HepG2 (cell line): ENCODE measurements at regions not wholly inside any gene's neighbourhood (a gene's known extent, or its start where the extent isn't known, plus 50 kb on each side); places are given as distances from the start of the nearest gene placed in this dataset.

Source experiments
- ATAC-seq: fragments of 200-7000 bp; cut with Tn5 transposase; 3 replicates; pipeline ENCODE4 v1.9.1; 2020; ENCODE audit warnings: mild to moderate bottlenecking, moderate library complexity
- BruUV-seq: library from RNA; stranded (reverse); fragments of 400-500 nt; replicated peaks from 2 replicates; lab custom pipeline; 2021; lab: Mats Ljungman, UMichigan
- CTCF ChIA-PET: fragments of 300-600 bp; formaldehyde crosslinking; extraction: SDS; loops from one replicate; lab custom pipeline; 2021; ENCODE audit warnings: low total read pairs, inconsistent platforms, low intra/inter-chr PET ratio; lab: Yijun Ruan, JAX
- POLR2A ChIA-PET: fragments of 350-600 bp; sonication (Branson Sonifier 250); formaldehyde crosslinking; loops from one replicate; lab custom pipeline; 2020; ENCODE audit warnings: antibody characterized with exemption, inconsistent platforms; lab: Yijun Ruan, JAX
- DNase-seq: peaks from one replicate; pipeline ENCODE4 v3.0.0-alpha.2; 2015; ENCODE audit warnings: low spot score
- FAIRE-seq: peaks from 3 replicates; lab custom pipeline; 2011; peaks lifted over from hg19 to GRCh38; lab: Jason Lieb, UNC
- H2AFZ ChIP-seq: one replicate; pipeline ENCODE4 v1.6.1; 2011; ENCODE audit warnings: low read length, inconsistent platforms
- H3K27ac ChIP-seq: fragments of 300-600 bp; 3 replicates; pipeline ENCODE4 v1.8.0; 2011; ENCODE audit warnings: mixed run types, mild to moderate bottlenecking, mixed read lengths, low read length, inconsistent platforms; ENCODE audit not compliant: insufficient read depth; ENCODE audit errors: extremely low read length
- H3K27me3 ChIP-seq, 2 experiments: fragments of 200-600 bp in 1 of 2; 2 replicates in 1 of 2; 3 replicates in 1 of 2; pipeline versions ENCODE4 v1.6.0 to v1.8.0; 2011; ENCODE audit warnings: low read length in 2 of 2, mild to moderate bottlenecking in 2 of 2, moderate library complexity in 2 of 2, inconsistent platforms in 1 of 2; ENCODE audit not compliant: insufficient read depth in 2 of 2, control insufficient read depth in 1 of 2
- H3K36me3 ChIP-seq, 2 experiments: fragments of 200-600 bp in 1 of 2; replicated peaks in 1 of 2; 2 replicates in 1 of 2; 3 replicates in 1 of 2; pipeline versions ENCODE4 v1.5.1 to v1.8.0; 2011; ENCODE audit warnings: low read length in 2 of 2, inconsistent platforms in 1 of 2; ENCODE audit not compliant: insufficient read depth in 2 of 2, control insufficient read depth in 1 of 2
- H3K4me1 ChIP-seq: 2 replicates; pipeline ENCODE4 v1.5.1; 2012; ENCODE audit warnings: low read length, inconsistent platforms; ENCODE audit not compliant: insufficient read depth
- H3K4me2 ChIP-seq: 2 replicates; pipeline ENCODE4 v1.6.0; 2011; ENCODE audit warnings: low read depth, low read length, inconsistent platforms
- H3K4me3 ChIP-seq, 3 experiments: fragments of 200-600 bp in 1 of 3; sonication (generic), shearing (Covaris generic) in 1 of 3; replicated peaks in 1 of 3; 2 replicates each; pipeline ENCODE4 v1.5.1; 2011 to 2016; ENCODE audit warnings: low read length in 3 of 3, inconsistent platforms in 2 of 3, low read depth in 2 of 3, mild to moderate bottlenecking in 2 of 3, control low read depth in 1 of 3, mixed read lengths in 1 of 3; ENCODE audit not compliant: insufficient read depth in 1 of 3
- H3K79me2 ChIP-seq: one replicate; pipeline ENCODE4 v1.6.1; 2011; ENCODE audit warnings: low read length, inconsistent platforms; ENCODE audit not compliant: insufficient read depth
- H3K9ac ChIP-seq: 2 replicates; pipeline ENCODE4 v1.6.0; 2011; ENCODE audit warnings: mild to moderate bottlenecking, low read depth, low read length, inconsistent platforms; ENCODE audit not compliant: insufficient read depth
- H3K9me3 ChIP-seq: 2 replicates; pipeline ENCODE4 v1.5.1; 2012; ENCODE audit warnings: mild to moderate bottlenecking, low read length
- H4K20me1 ChIP-seq: 2 replicates; pipeline ENCODE4 v1.6.0; 2011; ENCODE audit warnings: inconsistent platforms, mild to moderate bottlenecking, low read length, moderate library complexity; ENCODE audit not compliant: insufficient read depth
- FOXJ3 ChIP-seq: sonication (generic); formaldehyde crosslinking; IDR thresholded peaks from 2 replicates; pipeline ENCODE4 v1.4.0; 2020; ENCODE audit warnings: missing genetic modification reagents, mild to moderate bottlenecking, borderline replicate concordance
- HDAC2 ChIP-seq: sonication (generic); formaldehyde crosslinking; IDR thresholded peaks from 2 replicates; pipeline ENCODE4 v1.4.0; 2020; ENCODE audit warnings: missing genetic modification reagents
- HNRNPK ChIP-seq: fragments of 200-400 bp; formaldehyde crosslinking; IDR thresholded peaks from 2 replicates; pipeline ENCODE4 v1.6.1; 2018; ENCODE audit warnings: low read length, low read depth, moderate library complexity, mild to moderate bottlenecking; ENCODE audit not compliant: poor library complexity, severe bottlenecking
- KAT2B ChIP-seq: fragments of 150-350 bp; IDR thresholded peaks from 2 replicates; pipeline ENCODE4 v1.6.1; 2014; ENCODE audit warnings: low read depth, low read length, borderline replicate concordance
- RAD21 ChIP-seq: fragments of 450-650 bp; formaldehyde crosslinking; IDR thresholded peaks from 2 replicates; pipeline ENCODE4 v1.5.0; 2020; ENCODE audit warnings: mild to moderate bottlenecking
- SMAD9 ChIP-seq: sonication (generic); formaldehyde crosslinking; IDR thresholded peaks from 2 replicates; pipeline ENCODE4 v1.5.1; 2020; ENCODE audit warnings: mild to moderate bottlenecking, missing genetic modification reagents
- SRSF1 ChIP-seq: fragments of 200-400 bp; formaldehyde crosslinking; optimal IDR thresholded peaks from 2 replicates; pipeline ENCODE3; 2017; ENCODE audit warnings: mild to moderate bottlenecking, low read depth, low read length, moderate library complexity
- SRSF9 ChIP-seq: fragments of 200-400 bp; formaldehyde crosslinking; IDR thresholded peaks from 2 replicates; pipeline ENCODE4 v1.6.1; 2018; ENCODE audit warnings: borderline replicate concordance, mild to moderate bottlenecking, low read depth, low read length; ENCODE audit not compliant: insufficient read depth, poor library complexity, severe bottlenecking
- ZNF460 ChIP-seq: sonication (generic); formaldehyde crosslinking; IDR thresholded peaks from 2 replicates; pipeline ENCODE4 v1.5.1; 2020; ENCODE audit warnings: missing genetic modification reagents, mild to moderate bottlenecking, borderline replicate concordance
- ZNF841 ChIP-seq: sonication (generic); formaldehyde crosslinking; IDR thresholded peaks from 2 replicates; pipeline ENCODE4 v1.8.1; 2023; ENCODE audit warnings: missing genetic modification reagents, borderline replicate concordance
- WGBS: methylation state at CpG from one replicate; pipeline ENCODE4 v1.1.6; 2017; ENCODE audit warnings: low lambda C conversion rate; 5-methylcytosine and 5-hydroxymethylcytosine counted together
- in situ Hi-C: cut with HindIII; loops from 2 replicates; pipeline ENCODE4 v1.10.0; 2017; ENCODE audit warnings: low pct_unique_long_range_greater_than_20kb; ENCODE audit not compliant: extremely low pct_ligation_motif_present
- intact Hi-C: fragments of 100-400 bp; cut with micrococcal nuclease; formaldehyde crosslinking; loops from one replicate; pipeline ENCODE4 v1.10.0; 2022; ENCODE audit not compliant: unreplicated experiment
- TF ChIP-seq, protein P1 (sequence below): sonication (generic); formaldehyde crosslinking; IDR thresholded peaks from 2 replicates; pipeline ENCODE4 v1.5.1; 2020; ENCODE audit warnings: missing genetic modification reagents, mild to moderate bottlenecking, borderline replicate concordance
- TF ChIP-seq, protein P2 (sequence below): sonication (generic); formaldehyde crosslinking; IDR thresholded peaks from 2 replicates; pipeline ENCODE4 v1.5.1; 2020; ENCODE audit warnings: mild to moderate bottlenecking, missing genetic modification reagents, borderline replicate concordance

DNA sequence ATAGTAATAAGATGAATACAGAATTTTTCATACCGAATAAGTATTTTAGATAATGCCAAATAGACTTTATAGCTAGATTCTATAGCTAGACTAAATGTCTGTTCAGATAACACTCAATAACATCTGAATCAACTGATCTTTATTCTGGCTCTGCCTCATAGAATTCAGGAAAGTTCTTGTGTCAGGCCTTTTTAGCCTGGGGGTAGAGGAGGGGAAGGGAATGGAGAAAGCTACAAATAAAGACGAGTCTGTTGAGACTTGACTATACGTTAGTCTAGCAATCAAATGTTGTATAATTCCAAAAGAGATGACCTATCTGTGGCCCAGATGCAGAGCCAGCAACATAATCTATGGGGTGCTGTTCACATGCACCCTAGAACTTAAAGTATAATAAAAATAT lies 106.6 kb upstream of the ABI3BP start:
- in situ Hi-C loops: no loop called here
- CTCF ChIA-PET: no interaction called here
- no TSS peak for BruUV-seq
- WGBS: under 1% methylated on average over 3 of the region's 3 CpGs
- no peak for ATAC-seq
- Histone ChIP-seq H3K4me2 (no peak overlapping the region), H3K27ac (no peak overlapping the region), H2AFZ (no peak overlapping the region), H3K4me1 (no peaks in the 10 kb centered on the region), H3K79me2 (no peaks in the 10 kb centered on the region), H4K20me1 (no peaks in the 10 kb centered on the region), H3K36me3 (no peaks in the 10 kb centered on the region), H3K9me3 (no peaks in the 10 kb centered on the region), H3K27me3 (no peaks in the 10 kb centered on the region), H3K4me3 (no peak overlapping the region), H3K9ac (no peak overlapping the region)
- intact Hi-C loops: no loop called here
- no peak for DNase-seq
- POLR2A ChIA-PET: no interaction called here
- no peak for FAIRE-seq
- TF ChIP-seq FOXJ3 (CRISPR knock-in tag) (no peak), SRSF1 (no peak), HNRNPK (no peak), ZNF460 (no peak), ZNF841 (CRISPR knock-in tag) (no peak), RAD21 (CRISPR knock-in tag) (no peak), HDAC2 (CRISPR knock-in tag) (no peak), SMAD9 (no peak), KAT2B (no peak), SRSF9 (no peak)
- TF ChIP-seq, protein P1, sequence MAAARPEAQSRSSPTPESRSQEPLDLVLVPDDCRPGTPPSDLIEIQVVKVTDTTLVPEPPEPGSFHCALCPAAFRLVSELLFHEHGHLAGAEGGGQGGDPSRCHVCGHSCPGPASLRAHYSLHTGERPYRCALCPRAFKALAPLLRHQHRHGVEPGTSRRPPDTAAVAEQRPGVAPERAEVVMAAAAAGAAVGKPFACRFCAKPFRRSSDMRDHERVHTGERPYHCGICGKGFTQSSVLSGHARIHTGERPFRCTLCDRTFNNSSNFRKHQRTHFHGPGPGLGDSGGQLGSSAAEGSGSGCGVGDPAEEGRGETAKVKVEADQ (CRISPR knock-in tag): no peak
- TF ChIP-seq, protein P2, sequence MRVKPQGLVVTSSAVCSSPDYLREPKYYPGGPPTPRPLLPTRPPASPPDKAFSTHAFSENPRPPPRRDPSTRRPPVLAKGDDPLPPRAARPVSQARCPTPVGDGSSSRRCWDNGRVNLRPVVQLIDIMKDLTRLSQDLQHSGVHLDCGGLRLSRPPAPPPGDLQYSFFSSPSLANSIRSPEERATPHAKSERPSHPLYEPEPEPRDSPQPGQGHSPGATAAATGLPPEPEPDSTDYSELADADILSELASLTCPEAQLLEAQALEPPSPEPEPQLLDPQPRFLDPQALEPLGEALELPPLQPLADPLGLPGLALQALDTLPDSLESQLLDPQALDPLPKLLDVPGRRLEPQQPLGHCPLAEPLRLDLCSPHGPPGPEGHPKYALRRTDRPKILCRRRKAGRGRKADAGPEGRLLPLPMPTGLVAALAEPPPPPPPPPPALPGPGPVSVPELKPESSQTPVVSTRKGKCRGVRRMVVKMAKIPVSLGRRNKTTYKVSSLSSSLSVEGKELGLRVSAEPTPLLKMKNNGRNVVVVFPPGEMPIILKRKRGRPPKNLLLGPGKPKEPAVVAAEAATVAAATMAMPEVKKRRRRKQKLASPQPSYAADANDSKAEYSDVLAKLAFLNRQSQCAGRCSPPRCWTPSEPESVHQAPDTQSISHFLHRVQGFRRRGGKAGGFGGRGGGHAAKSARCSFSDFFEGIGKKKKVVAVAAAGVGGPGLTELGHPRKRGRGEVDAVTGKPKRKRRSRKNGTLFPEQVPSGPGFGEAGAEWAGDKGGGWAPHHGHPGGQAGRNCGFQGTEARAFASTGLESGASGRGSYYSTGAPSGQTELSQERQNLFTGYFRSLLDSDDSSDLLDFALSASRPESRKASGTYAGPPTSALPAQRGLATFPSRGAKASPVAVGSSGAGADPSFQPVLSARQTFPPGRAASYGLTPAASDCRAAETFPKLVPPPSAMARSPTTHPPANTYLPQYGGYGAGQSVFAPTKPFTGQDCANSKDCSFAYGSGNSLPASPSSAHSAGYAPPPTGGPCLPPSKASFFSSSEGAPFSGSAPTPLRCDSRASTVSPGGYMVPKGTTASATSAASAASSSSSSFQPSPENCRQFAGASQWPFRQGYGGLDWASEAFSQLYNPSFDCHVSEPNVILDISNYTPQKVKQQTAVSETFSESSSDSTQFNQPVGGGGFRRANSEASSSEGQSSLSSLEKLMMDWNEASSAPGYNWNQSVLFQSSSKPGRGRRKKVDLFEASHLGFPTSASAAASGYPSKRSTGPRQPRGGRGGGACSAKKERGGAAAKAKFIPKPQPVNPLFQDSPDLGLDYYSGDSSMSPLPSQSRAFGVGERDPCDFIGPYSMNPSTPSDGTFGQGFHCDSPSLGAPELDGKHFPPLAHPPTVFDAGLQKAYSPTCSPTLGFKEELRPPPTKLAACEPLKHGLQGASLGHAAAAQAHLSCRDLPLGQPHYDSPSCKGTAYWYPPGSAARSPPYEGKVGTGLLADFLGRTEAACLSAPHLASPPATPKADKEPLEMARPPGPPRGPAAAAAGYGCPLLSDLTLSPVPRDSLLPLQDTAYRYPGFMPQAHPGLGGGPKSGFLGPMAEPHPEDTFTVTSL: no peak
